Neural cell (in vitro differentiated cells): ENCODE measurements at regions not wholly inside any gene's neighbourhood (a gene's known extent, or its start where the extent isn't known, plus 50 kb on each side); places are given as distances from the start of the nearest gene placed in this dataset.

Experiments
- EP300 ChIP-seq: fragments of 450-650 bp; conservative IDR thresholded peaks from 2 replicates; pipeline ENCODE4 v1.6.1; 2014; ENCODE audit warnings: antibody characterized with exemption, mild to moderate bottlenecking, moderate library complexity; ENCODE audit not compliant: poor library complexity, severe bottlenecking
- EZH2 ChIP-seq: fragments of 200-600, 300-800 bp; shearing (Covaris generic), sonication (generic); IDR thresholded peaks from 2 replicates; pipeline ENCODE4 v1.6.1; 2014; ENCODE audit warnings: antibody characterized with exemption, low read length, borderline replicate concordance, mild to moderate bottlenecking; ENCODE audit not compliant: insufficient read depth, poor library complexity, severe bottlenecking
- SMC3 ChIP-seq: fragments of 450-650 bp; conservative IDR thresholded peaks from 2 replicates; pipeline ENCODE4 v1.6.1; 2014; ENCODE audit warnings: antibody characterized with exemption, mild to moderate bottlenecking, moderate library complexity; ENCODE audit not compliant: poor library complexity
- TAF1 ChIP-seq: IDR thresholded peaks from 2 replicates; pipeline ENCODE4 v1.6.1; 2012; ENCODE audit warnings: low read depth
- TF ChIP-seq, protein P1 (sequence below): fragments of 450-650 bp; IDR thresholded peaks from 2 replicates; pipeline ENCODE4 v1.5.1; 2014; ENCODE audit warnings: antibody characterized with exemption, mild to moderate bottlenecking, moderate library complexity; ENCODE audit not compliant: poor library complexity, severe bottlenecking

DNA sequence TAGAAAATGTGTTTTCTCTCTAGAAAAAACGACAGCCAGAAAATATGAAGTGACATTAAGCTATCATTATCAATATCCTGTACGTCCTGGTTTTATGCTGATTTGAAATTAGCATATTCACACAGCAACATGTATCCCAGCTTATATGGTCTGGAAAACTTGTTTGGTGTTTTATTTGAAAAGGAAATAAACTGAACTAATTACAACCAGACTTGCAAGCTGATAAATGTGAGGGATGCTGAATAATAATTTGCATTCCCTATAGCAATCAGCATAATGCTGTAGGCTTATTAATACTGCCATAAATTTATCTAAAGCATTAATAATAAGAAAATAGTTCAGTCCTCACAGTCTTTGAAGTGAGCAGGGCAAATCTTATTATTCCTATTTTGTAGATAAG lies 336.9 kb upstream of the UMPS start:
- TF ChIP-seq TAF1 (no peak), SMC3 (no peak), EZH2 (no peak), EP300 (no peak)
- TF ChIP-seq, protein P1, sequence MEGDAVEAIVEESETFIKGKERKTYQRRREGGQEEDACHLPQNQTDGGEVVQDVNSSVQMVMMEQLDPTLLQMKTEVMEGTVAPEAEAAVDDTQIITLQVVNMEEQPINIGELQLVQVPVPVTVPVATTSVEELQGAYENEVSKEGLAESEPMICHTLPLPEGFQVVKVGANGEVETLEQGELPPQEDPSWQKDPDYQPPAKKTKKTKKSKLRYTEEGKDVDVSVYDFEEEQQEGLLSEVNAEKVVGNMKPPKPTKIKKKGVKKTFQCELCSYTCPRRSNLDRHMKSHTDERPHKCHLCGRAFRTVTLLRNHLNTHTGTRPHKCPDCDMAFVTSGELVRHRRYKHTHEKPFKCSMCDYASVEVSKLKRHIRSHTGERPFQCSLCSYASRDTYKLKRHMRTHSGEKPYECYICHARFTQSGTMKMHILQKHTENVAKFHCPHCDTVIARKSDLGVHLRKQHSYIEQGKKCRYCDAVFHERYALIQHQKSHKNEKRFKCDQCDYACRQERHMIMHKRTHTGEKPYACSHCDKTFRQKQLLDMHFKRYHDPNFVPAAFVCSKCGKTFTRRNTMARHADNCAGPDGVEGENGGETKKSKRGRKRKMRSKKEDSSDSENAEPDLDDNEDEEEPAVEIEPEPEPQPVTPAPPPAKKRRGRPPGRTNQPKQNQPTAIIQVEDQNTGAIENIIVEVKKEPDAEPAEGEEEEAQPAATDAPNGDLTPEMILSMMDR, result no peak
